ENCODE measurements at regions not wholly inside any gene's neighbourhood (a gene's known extent, or its start where the extent isn't known, plus 50 kb on each side); places are given as distances from the start of the nearest gene placed in this dataset.
"Not testable (repeated sequence)": the region's sequence is repeated elsewhere in the genome, so short reads cannot be mapped to it uniquely, and the experiment has no call there.

DNA sequence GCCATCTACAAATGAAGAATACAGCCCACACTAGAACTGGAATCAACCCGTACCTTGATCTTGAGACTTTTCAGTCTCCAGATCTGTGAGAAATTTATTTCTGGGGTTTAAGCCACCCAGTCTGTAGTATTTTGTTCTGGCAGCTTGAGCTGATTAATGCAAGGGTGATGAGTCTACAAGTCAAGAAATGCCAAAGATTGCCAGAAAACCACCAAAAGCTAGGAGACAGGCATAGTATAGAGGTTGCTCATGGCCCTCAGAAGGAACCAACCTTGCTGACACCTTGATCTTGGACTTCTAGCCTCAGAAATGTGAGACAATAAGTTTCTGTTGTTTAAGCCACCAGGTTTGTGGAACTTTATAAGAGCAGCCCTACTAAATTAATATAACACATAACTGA lies 428.2 kb upstream of the KLF12 start:
- H3K4me1 Mint-ChIP-seq (ENCODE audit: low read depth) = no peaks in the 10 kb centered on the region
- H3K36me3 Mint-ChIP-seq (ENCODE audit: low read depth) = no peaks in the 10 kb centered on the region
- no peaks in the 10 kb centered on the region for H3K27me3 Mint-ChIP-seq (ENCODE audit: low read depth)
- no peak overlapping the region for H3K4me3 Mint-ChIP-seq
- no peaks in the 10 kb centered on the region for H3K9me3 Mint-ChIP-seq
- H3K27ac Mint-ChIP-seq = no peak overlapping the region

DNA sequence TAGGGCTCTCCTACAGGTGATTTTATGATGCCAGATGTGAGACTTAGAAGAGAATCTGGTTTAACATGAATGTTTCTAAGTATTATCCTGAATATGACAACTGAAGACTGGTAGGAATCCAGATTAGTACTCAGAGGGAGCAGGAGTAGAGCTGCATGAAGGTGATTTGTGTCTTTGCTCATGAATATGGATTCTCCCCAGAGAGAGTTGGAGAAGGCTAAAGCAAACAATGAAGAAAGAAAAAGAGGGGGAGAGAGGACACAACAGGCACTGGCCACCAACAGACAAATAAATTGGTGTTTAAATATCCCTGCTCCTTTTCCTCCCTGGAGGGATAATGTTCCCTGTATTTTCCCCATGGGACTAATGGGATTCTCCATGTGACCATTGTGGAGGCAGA lies 427.0 kb upstream of the KLF12 start:
- H3K27ac Mint-ChIP-seq = no peak overlapping the region
- no peaks in the 10 kb centered on the region for H3K9me3 Mint-ChIP-seq
- H3K4me1 Mint-ChIP-seq (ENCODE audit: low read depth) = no peaks in the 10 kb centered on the region
- no peak overlapping the region for H3K4me3 Mint-ChIP-seq
- H3K27me3 Mint-ChIP-seq (ENCODE audit: low read depth) = no peaks in the 10 kb centered on the region
- H3K36me3 Mint-ChIP-seq (ENCODE audit: low read depth) = no peaks in the 10 kb centered on the region

DNA sequence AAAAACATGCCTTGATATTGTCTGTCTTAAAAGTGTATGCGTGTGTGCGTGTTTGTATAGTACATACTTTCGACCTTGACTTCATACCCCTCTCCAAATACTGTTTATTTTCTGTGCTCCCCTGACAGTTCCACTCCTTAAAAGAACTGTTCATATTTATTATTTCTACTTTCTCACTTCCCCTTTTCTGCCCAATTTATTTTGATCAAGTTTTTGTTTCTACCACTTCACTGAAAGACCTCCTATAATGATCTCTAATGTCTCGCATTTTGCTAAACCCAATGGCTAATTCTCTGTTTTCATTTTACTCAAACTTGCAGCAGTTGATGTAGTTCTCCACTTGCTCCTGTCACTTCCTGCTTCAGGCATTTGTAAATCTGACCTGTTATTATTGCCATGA lies 426.1 kb upstream of the KLF12 start:
- Mint-ChIP-seq H3K36me3 (ENCODE audit: low read depth) (no peaks in the 10 kb centered on the region), H3K4me1 (ENCODE audit: low read depth) (no peaks in the 10 kb centered on the region), H3K27ac (no peak overlapping the region), H3K4me3 (no peak overlapping the region), H3K27me3 (ENCODE audit: low read depth) (no peaks in the 10 kb centered on the region), H3K9me3 (no peaks in the 10 kb centered on the region)

DNA sequence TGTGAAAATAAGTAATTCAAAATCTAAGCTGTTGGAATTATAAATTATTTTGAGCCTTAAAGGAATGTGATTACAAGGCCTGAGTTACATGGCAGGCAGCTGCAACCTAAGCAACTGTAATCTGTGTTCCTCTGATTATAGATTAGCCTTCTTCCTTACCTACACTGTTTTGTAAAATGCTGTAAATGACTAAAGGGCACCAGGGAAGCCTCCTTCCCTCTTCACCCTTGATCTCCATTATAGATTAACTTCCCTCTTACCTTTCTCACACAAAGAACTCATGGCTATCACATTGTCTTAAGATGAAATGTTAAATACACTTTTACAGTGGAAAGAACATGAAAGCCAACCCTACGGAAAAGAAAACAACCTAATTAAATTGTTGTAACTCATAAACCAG lies 423.7 kb upstream of the KLF12 start:
- Mint-ChIP-seq H3K4me3 (no peak overlapping the region), H3K4me1 (ENCODE audit: low read depth) (no peaks in the 10 kb centered on the region), H3K9me3 (no peaks in the 10 kb centered on the region), H3K27me3 (ENCODE audit: low read depth) (no peaks in the 10 kb centered on the region), H3K36me3 (ENCODE audit: low read depth) (no peaks in the 10 kb centered on the region), H3K27ac (no peak overlapping the region)

DNA sequence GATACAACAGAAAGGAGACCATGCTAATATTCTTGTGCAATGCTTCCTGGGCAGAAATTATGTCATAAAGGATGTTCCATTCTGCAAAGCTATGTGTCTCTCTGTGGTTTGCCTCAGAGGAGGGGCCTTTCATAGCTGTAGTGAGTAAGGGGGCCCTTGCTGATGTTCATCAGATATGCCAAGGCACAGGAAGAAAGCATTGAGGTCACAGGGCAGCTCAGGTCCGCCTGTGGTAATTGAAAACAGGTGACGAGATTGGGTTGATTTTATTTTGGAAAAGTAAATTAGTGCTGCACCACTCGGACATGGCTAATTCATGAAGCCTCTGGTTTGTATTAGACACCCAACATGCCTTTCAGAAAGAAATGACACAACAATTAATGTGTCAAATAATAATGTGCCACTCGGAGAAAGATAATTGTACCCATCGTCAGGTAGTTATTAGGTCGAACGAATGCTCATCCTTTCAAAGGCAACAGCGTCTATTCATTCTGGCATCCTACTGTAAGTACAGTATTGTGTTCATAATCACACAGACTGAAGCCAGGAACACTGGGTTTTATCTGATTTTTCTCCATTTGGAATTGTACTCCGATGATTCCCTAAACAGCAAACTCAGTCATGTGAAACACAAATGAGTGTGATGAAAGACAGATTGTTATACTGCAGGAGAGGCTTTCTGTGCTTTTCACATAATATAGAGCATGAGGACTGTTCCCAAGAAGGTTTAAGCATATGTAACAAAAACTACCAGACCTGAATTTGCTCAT lies 421.6 kb upstream of the KLF12 start:
- H3K4me1 Mint-ChIP-seq (ENCODE audit: low read depth) = no peaks in the 10 kb centered on the region
- H3K9me3 Mint-ChIP-seq = no peaks in the 10 kb centered on the region
- no peaks in the 10 kb centered on the region for H3K36me3 Mint-ChIP-seq (ENCODE audit: low read depth)
- no peaks in the 10 kb centered on the region for H3K27me3 Mint-ChIP-seq (ENCODE audit: low read depth)
- H3K4me3 Mint-ChIP-seq = no peak overlapping the region
- no peak overlapping the region for H3K27ac Mint-ChIP-seq

DNA sequence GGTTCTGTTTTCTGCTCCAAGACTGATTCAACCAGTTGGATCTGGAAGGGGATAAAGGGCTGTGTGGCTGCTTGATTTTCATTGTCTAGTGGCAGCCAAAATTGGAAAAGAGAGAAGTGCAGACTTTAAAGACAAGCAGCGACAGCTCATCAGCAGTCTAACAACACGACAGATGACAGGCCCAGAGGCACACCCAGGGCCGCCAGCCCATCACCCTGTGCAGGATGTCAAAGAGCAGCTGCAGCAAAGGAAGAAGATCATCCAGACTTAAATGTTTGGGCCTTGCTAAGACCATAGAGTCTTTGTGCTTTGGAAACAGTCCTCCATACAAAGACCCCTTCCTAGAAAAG lies 421.0 kb upstream of the KLF12 start:
- H3K27ac Mint-ChIP-seq = no peak overlapping the region

DNA sequence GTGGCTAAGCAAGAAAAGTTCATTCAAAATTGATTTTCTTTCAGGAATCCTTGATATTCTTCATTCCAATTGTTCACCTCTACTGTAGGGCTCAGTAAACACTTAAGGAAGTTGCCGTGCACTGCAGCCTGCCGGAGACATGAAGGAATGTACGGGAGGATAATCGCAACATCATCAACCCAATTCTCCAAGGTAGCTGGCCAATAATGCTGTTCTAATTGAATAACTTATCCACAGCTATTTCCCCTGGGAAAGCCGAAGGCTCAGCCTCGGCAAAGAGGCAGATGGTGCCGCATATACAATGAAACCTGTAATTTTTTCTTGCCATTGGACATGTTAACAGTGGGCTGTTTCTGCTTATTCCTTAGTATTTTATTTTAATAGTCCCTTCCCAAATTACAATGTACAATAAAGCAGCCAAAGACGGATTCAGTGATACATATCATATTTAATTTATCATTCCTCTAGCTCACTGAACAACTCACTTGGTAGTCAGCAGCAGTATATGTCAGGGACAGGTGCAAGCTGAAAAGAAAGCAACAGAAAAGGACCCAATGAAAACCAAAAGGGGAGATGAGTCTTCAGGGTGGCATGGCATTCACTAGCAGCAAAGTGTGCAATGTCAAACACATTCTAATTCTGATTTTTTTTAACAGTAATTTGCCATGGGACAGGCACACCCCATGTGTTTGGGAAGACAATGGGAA lies 420.5 kb upstream of the KLF12 start:
- H3K27me3 Mint-ChIP-seq (ENCODE audit: low read depth) = no peaks in the 10 kb centered on the region
- peaks cover 5% of the 10 kb centered on the region for H3K4me1 Mint-ChIP-seq (ENCODE audit: low read depth)
- no peaks in the 10 kb centered on the region for H3K9me3 Mint-ChIP-seq
- H3K27ac Mint-ChIP-seq = no peak overlapping the region
- H3K4me3 Mint-ChIP-seq = no peak overlapping the region
- no peaks in the 10 kb centered on the region for H3K36me3 Mint-ChIP-seq (ENCODE audit: low read depth)

More for the DNA sequence above, 421.0 kb upstream of the KLF12 start:
- Mint-ChIP-seq H3K36me3 (ENCODE audit: low read depth) (no peaks in the 10 kb centered on the region), H3K27me3 (ENCODE audit: low read depth) (no peaks in the 10 kb centered on the region), H3K4me1 (ENCODE audit: low read depth) (no peaks in the 10 kb centered on the region), H3K9me3 (no peaks in the 10 kb centered on the region), H3K4me3 (no peak overlapping the region)

DNA sequence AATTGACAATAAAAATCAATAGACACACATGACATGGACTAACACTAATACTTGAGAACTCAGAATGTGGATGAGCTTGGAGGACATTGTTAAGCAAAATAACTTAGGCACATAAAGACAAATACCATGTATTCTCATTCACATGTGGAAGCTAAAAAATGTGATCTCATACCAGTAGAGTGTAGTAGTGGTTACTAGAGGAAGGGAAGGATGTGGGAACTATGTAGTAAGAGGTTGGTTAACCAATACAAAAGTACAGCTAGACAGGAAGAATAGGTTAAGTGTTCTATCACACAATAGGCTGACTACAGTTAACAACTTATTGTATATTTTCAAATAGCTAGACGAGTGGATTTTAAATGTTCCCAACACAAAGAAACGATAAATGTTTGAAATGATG lies 415.8 kb upstream of the KLF12 start:
- H3K4me1 Mint-ChIP-seq (ENCODE audit: low read depth) = peaks cover 6% of the 10 kb centered on the region
- no peak overlapping the region for H3K4me3 Mint-ChIP-seq
- no peaks in the 10 kb centered on the region for H3K9me3 Mint-ChIP-seq

DNA sequence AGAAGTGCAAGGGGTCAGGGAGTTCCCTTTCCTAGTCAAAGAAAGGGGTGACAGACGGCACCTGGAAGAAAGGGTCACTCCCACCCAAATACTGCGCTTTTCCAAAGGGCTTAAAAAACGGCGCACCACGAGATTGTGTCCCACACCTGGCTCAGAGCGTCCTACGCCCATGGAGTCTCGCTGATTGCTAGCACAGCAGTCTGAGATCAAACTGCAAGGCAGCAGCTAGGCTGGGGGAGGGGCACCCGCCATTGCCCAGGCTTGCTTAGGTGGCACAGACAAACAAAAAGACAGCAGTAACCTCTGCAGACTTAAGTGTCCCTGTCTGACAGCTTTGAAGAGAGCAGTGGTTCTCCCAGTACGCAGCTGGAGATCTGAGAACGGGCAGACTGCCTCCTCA lies 402.4 kb upstream of the KLF12 start:
- H3K27ac Mint-ChIP-seq; H3K4me3 Mint-ChIP-seq; H3K9me3 Mint-ChIP-seq; H3K27me3 Mint-ChIP-seq (ENCODE audit: low read depth); H3K4me1 Mint-ChIP-seq (ENCODE audit: low read depth); H3K36me3 Mint-ChIP-seq (ENCODE audit: low read depth): not testable (repeated sequence)

More for the DNA sequence above, 415.8 kb upstream of the KLF12 start:
- no peaks in the 10 kb centered on the region for H3K36me3 Mint-ChIP-seq (ENCODE audit: low read depth)
- H3K27ac Mint-ChIP-seq = no peak overlapping the region
- H3K27me3 Mint-ChIP-seq (ENCODE audit: low read depth) = no peaks in the 10 kb centered on the region

DNA sequence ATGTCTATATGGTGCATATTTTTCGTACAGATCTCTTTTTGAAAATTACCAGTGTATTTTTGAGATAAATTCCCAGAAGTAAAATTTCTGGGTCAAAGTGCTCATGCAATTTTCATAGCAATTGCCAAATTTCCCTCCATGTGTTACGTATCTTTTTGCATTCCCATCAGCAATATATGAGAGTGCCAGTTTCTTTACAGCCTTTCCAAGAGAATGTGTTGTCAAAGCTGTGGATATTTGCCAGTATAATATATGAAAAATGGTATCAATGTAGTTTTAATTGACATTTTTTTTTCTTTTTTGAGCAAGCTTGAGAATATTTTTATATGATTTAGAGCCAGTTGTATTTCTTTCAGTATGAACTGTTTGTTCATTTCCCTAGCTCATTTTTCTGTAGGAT lies 399.0 kb upstream of the KLF12 start:
- no peaks in the 10 kb centered on the region for H3K27me3 Mint-ChIP-seq (ENCODE audit: low read depth)
- H3K27ac Mint-ChIP-seq = no peak overlapping the region
- no peaks in the 10 kb centered on the region for H3K36me3 Mint-ChIP-seq (ENCODE audit: low read depth)
- no peak overlapping the region for H3K4me3 Mint-ChIP-seq
- no peaks in the 10 kb centered on the region for H3K4me1 Mint-ChIP-seq (ENCODE audit: low read depth)
- no peaks in the 10 kb centered on the region for H3K9me3 Mint-ChIP-seq

DNA sequence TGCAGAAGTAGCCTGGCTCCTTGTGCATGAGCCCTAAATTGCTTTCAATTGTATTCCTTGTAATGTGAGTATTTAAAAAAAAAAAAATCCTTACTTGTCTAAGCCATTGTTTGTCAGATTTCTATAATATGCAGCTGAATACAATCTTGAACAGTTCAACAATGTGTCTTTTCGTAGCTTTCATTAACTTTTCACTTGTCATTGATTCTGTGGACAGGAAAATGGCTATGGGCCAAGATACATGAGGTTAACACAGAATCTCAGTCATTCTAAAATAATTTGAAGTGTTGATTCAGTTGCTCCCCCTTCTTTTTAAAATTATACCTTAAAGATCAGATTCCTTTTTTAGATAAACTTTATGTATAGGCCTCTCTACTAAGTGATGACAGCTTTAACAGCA lies 395.8 kb upstream of the KLF12 start:
- no peaks in the 10 kb centered on the region for H3K4me1 Mint-ChIP-seq (ENCODE audit: low read depth)
- no peaks in the 10 kb centered on the region for H3K9me3 Mint-ChIP-seq
- no peak overlapping the region for H3K27ac Mint-ChIP-seq
- no peaks in the 10 kb centered on the region for H3K36me3 Mint-ChIP-seq (ENCODE audit: low read depth)
- no peak overlapping the region for H3K4me3 Mint-ChIP-seq
- no peaks in the 10 kb centered on the region for H3K27me3 Mint-ChIP-seq (ENCODE audit: low read depth)

DNA sequence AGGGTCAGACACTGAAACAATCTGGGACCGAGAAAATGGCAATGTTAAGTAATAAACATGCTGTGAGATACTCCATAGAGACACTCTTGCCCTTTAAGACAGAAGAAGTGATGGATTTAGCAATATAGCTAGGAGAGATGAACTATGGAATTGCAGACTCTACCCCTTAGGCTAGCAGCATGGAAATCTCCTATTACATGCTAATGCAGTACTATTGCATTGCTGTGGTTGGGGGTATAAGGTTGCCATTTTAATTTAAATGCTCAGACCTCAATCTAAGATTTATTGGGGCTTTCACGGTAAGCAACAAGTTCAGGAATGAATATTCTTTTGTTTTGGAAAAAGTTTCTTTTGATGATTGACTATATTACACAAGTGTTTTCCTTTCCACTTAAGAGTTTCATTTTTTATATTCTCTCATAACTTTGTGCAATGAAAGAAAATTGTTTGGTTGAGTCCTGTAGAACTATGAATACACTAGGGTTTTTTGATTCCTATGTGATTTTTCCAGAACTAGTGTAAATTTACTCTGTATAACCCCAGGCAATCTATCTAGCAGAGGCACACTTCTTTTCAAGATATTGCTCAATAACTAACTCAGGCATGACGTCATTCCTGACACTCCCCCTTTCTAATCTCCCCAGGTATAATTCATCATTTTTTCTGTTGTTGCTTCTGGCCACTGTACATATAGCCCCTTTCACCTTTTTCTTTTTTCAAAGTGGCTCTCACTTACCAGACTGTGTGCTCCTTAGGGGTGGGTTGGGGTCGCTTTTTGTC lies 394.7 kb upstream of the KLF12 start:
- Mint-ChIP-seq H3K9me3 (no peaks in the 10 kb centered on the region), H3K4me3 (no peak overlapping the region), H3K27me3 (ENCODE audit: low read depth) (no peaks in the 10 kb centered on the region), H3K36me3 (ENCODE audit: low read depth) (no peaks in the 10 kb centered on the region), H3K4me1 (ENCODE audit: low read depth) (no peaks in the 10 kb centered on the region), H3K27ac (no peak overlapping the region)

DNA sequence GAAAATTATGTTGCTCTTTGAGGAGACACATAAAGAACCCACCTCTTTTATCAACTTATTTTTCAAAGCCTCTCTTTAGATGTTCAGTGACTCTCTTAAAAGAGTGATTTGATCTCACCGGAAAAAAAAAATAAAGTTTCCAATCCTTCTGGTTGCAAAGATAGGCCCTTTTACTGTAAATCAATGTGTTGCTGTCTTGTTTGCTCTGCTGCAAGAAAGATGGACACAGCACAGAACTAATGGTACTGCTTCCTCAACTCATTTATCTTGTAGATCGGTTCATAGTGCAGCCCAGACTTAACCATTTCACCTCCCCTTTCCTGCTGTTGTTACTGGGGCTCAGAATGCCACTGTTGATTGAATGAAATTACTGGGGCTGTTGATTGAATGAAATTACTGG lies 388.9 kb upstream of the KLF12 start:
- no peaks in the 10 kb centered on the region for H3K9me3 Mint-ChIP-seq
- H3K27me3 Mint-ChIP-seq (ENCODE audit: low read depth) = no peaks in the 10 kb centered on the region
- no peak overlapping the region for H3K4me3 Mint-ChIP-seq
- H3K36me3 Mint-ChIP-seq (ENCODE audit: low read depth) = no peaks in the 10 kb centered on the region
- no peak overlapping the region for H3K27ac Mint-ChIP-seq
- no peaks in the 10 kb centered on the region for H3K4me1 Mint-ChIP-seq (ENCODE audit: low read depth)

DNA sequence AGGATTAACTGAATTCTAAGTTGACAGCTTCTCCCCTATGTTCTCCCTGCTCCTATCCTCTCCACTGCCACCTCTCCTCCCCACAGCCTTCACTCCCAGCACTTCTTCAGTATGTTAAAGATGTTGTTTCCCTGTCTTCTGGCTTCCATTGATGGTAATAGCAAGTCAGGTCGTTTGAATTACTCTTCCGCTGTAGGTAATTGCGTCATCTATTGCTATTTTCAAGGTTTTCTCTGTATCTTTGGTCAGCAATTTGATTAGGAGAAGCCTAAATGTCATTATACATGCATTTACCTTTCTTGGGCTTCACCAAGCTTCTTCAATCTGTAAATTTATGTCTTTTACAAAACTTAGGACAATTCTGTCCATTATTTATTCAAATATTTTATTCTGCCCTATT lies 377.3 kb upstream of the KLF12 start:
- Mint-ChIP-seq H3K27ac (no peak overlapping the region), H3K4me3 (no peak overlapping the region), H3K9me3 (no peaks in the 10 kb centered on the region), H3K27me3 (ENCODE audit: low read depth) (peaks cover 4% of the 10 kb centered on the region), H3K4me1 (ENCODE audit: low read depth) (no peaks in the 10 kb centered on the region), H3K36me3 (ENCODE audit: low read depth) (no peaks in the 10 kb centered on the region)

Data from T-helper 1 cell treated with Interleukin-12 subunit alpha and Interleukin-12 subunit beta and Interleukin-4 antibody, amounts not matched to agents 30 μg/mL and 1 μg/mL, for 36 hours (primary cell).